ENCODE measurements at regions not wholly inside any gene's neighbourhood (a gene's known extent, or its start where the extent isn't known, plus 50 kb on each side); places are given as distances from the start of the nearest gene placed in this dataset.

DNA sequence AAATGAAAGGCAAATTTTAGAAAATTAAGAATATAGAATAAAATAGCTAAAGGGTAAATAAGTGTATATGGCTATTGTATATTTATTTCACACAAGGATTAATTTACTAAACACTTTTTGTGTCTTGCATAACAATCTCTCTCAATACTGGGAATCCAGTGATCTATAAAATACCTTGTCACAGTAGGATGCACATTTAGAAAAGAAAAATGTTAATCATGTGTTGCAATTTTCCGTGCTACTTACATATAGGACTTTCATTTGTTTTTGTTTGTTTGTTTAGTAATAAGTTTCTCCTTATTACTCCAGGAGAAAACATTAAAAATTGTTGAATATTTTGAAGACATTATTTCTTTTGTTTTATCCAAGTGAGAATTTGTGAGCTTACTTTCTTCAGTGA lies 1533.3 kb downstream of the SLITRK5 start:
- POLR2A ChIA-PET: no interaction called here

GRCh38 chr13:89205856-89206520 lies 1534.8 kb downstream of the SLITRK5 start:
- Histone ChIP-seq H3K4me3 (ENCODE audit: low read depth, low read length) (no peak overlapping the region), H3K4me1 (ENCODE audit: control insufficient read depth, insufficient read depth, low read length) (no peaks in the 10 kb centered on the region), H3K27ac (ENCODE audit: extremely low read depth, low read depth, low read length) (no peak overlapping the region), H3K36me3 (ENCODE audit: control insufficient read depth in 2 of 2, insufficient read depth in 1 of 2, low read length in 2 of 2) (no peaks in the 10 kb centered on the region), H3K9me3 (ENCODE audit: control insufficient read depth, insufficient read depth, low read depth, low read length) (no peaks in the 10 kb centered on the region)
- POLR2A ChIA-PET: no interaction called here
- CTCF ChIA-PET: interaction anchor here (0.6 kb wide), 1 partner anchor 918 kb away, joined by 3 read pairs; no protein-coding TSS in a partner anchor
- TF ChIP-seq ZFP69B (tag by site-specific recombination; IDR thresholded peaks at IDR 0.05): no peak
- no peak for TF ChIP-seq RBAK (tag by site-specific recombination; IDR thresholded peaks at IDR 0.05)
- TF ChIP-seq SP3 (tag by site-specific recombination; IDR thresholded peaks at IDR 0.05): no peak
- TF ChIP-seq ZNF623 (tag by site-specific recombination; IDR thresholded peaks at IDR 0.05): no peak
- TF ChIP-seq ZXDB (tag by site-specific recombination; IDR thresholded peaks at IDR 0.05): no peak
- no peak for TF ChIP-seq ZNF138 (tag by site-specific recombination; IDR thresholded peaks at IDR 0.05; ENCODE audit: borderline replicate concordance)
- no peak for TF ChIP-seq GLIS2 (tag by site-specific recombination; IDR thresholded peaks at IDR 0.05)
- TF ChIP-seq, protein P1, sequence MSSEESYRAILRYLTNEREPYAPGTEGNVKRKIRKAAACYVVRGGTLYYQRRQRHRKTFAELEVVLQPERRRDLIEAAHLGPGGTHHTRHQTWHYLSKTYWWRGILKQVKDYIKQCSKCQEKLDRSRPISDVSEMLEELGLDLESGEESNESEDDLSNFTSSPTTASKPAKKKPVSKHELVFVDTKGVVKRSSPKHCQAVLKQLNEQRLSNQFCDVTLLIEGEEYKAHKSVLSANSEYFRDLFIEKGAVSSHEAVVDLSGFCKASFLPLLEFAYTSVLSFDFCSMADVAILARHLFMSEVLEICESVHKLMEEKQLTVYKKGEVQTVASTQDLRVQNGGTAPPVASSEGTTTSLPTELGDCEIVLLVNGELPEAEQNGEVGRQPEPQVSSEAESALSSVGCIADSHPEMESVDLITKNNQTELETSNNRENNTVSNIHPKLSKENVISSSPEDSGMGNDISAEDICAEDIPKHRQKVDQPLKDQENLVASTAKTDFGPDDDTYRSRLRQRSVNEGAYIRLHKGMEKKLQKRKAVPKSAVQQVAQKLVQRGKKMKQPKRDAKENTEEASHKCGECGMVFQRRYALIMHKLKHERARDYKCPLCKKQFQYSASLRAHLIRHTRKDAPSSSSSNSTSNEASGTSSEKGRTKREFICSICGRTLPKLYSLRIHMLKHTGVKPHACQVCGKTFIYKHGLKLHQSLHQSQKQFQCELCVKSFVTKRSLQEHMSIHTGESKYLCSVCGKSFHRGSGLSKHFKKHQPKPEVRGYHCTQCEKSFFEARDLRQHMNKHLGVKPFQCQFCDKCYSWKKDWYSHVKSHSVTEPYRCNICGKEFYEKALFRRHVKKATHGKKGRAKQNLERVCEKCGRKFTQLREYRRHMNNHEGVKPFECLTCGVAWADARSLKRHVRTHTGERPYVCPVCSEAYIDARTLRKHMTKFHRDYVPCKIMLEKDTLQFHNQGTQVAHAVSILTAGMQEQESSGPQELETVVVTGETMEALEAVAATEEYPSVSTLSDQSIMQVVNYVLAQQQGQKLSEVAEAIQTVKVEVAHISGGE (tag by site-specific recombination; conservative IDR thresholded peaks at IDR 0.05; ENCODE audit: low read depth): no peak
- no peak for TF ChIP-seq BCL11A (tag by site-specific recombination; IDR thresholded peaks at IDR 0.05; ENCODE audit: low read depth)
- no peak for TF ChIP-seq ZNF514 (tag by site-specific recombination; IDR thresholded peaks at IDR 0.05)
- no peak for TF ChIP-seq ZBTB6 (tag by site-specific recombination; IDR thresholded peaks at IDR 0.05)
- no peak for TF ChIP-seq ZNF223 (tag by site-specific recombination; IDR thresholded peaks at IDR 0.05)
- TF ChIP-seq ZFP3 (tag by site-specific recombination; IDR thresholded peaks at IDR 0.05; ENCODE audit: low read depth): no peak
- no peak for TF ChIP-seq SETDB1 (IDR thresholded peaks at IDR 0.05; ENCODE audit: insufficient read length, low read length)
- TF ChIP-seq ZBTB7A (tag by site-specific recombination; IDR thresholded peaks at IDR 0.05; ENCODE audit: low read depth): no peak
- TF ChIP-seq ZNF16 (tag by site-specific recombination; IDR thresholded peaks at IDR 0.05; ENCODE audit: low read depth): no peak
- TF ChIP-seq REST (tag by site-specific recombination; IDR thresholded peaks at IDR 0.05): no peak

More for the DNA sequence above, 1533.3 kb downstream of the SLITRK5 start:
- H3K9me3 ChIP-seq (ENCODE audit: control insufficient read depth, insufficient read depth, low read depth, low read length): no peaks in the 10 kb centered on the region
- TF ChIP-seq ZNF366 (tag by site-specific recombination; conservative IDR thresholded peaks at IDR 0.05): no peak
- TF ChIP-seq, protein P2, sequence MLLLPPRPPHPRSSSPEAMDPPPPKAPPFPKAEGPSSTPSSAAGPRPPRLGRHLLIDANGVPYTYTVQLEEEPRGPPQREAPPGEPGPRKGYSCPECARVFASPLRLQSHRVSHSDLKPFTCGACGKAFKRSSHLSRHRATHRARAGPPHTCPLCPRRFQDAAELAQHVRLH (tag by site-specific recombination; IDR thresholded peaks at IDR 0.05): no peak
- no peak for TF ChIP-seq ZNF670 (tag by site-specific recombination; IDR thresholded peaks at IDR 0.05; ENCODE audit: low read depth)
- TF ChIP-seq ZNF394 (tag by site-specific recombination; IDR thresholded peaks at IDR 0.05; ENCODE audit: borderline replicate concordance): no peak
- no peak for TF ChIP-seq SCRT1 (tag by site-specific recombination; IDR thresholded peaks at IDR 0.05; ENCODE audit: borderline replicate concordance)
- H3K4me3 ChIP-seq (ENCODE audit: low read depth, low read length): no peak overlapping the region
- no peak overlapping the region for H3K27ac ChIP-seq (ENCODE audit: extremely low read depth, low read depth, low read length)
- CTCF ChIA-PET: no interaction called here
- no peaks in the 10 kb centered on the region for H3K36me3 ChIP-seq (ENCODE audit: control insufficient read depth in 2 of 2, insufficient read depth in 1 of 2, low read length in 2 of 2)
- no peaks in the 10 kb centered on the region for H3K4me1 ChIP-seq (ENCODE audit: control insufficient read depth, insufficient read depth, low read length)

Measured in HEK293 (cell line).